Parathyroid adenoma (tissue), 2 donors: ENCODE measurements at regions not wholly inside any gene's neighbourhood (a gene's known extent, or its start where the extent isn't known, plus 50 kb on each side); places are given as distances from the start of the nearest gene placed in this dataset.

Experiments used
- H2AFZ ChIP-seq: fragments of 300-600 bp; sonication (generic); one replicate; pipeline ENCODE4 v1.7.0; 2017; ENCODE audit warnings: antibody characterized with exemption, mild to moderate bottlenecking
- H3K27ac ChIP-seq: fragments of 300-600 bp; sonication (generic); one replicate; pipeline ENCODE4 v1.7.0; 2017
- H3K27me3 ChIP-seq: fragments of 300-600 bp; sonication (generic); one replicate; pipeline ENCODE4 v1.7.0; 2017; ENCODE audit warnings: low read length; ENCODE audit not compliant: control insufficient read depth, insufficient read depth
- H3K36me3 ChIP-seq: fragments of 300-600 bp; sonication (generic); one replicate; pipeline ENCODE4 v1.7.0; 2017; ENCODE audit warnings: low read length; ENCODE audit not compliant: control insufficient read depth, insufficient read depth
- H3K4me1 ChIP-seq: fragments of 300-600 bp; sonication (generic); one replicate; pipeline ENCODE4 v1.7.0; 2017; ENCODE audit warnings: control low read depth
- H3K4me2 ChIP-seq: fragments of 300-600 bp; sonication (generic); one replicate; pipeline ENCODE4 v1.7.0; 2017; ENCODE audit warnings: low read length
- H3K4me3 ChIP-seq: fragments of 300-600 bp; sonication (generic); one replicate; pipeline ENCODE4 v1.7.0; 2017; ENCODE audit warnings: low read depth, low read length
- H3K79me2 ChIP-seq: fragments of 300-600 bp; sonication (generic); one replicate; pipeline ENCODE4 v1.7.0; 2017; ENCODE audit warnings: control low read depth
- H3K9ac ChIP-seq: fragments of 300-600 bp; sonication (generic); one replicate; pipeline ENCODE4 v1.7.0; 2017; ENCODE audit warnings: mild to moderate bottlenecking
- H3K9me3 ChIP-seq: fragments of 300-600 bp; sonication (generic); one replicate; pipeline ENCODE4 v1.7.0; 2017; ENCODE audit warnings: low read length; ENCODE audit not compliant: control insufficient read depth
- CTCF ChIP-seq: fragments of 300-600 bp; sonication (generic); IDR thresholded peaks from one replicate; pipeline ENCODE4 v1.7.0; 2017; ENCODE audit warnings: antibody characterized with exemption, mild to moderate bottlenecking
- donor health status: primary hyperparathyroidism.

DNA sequence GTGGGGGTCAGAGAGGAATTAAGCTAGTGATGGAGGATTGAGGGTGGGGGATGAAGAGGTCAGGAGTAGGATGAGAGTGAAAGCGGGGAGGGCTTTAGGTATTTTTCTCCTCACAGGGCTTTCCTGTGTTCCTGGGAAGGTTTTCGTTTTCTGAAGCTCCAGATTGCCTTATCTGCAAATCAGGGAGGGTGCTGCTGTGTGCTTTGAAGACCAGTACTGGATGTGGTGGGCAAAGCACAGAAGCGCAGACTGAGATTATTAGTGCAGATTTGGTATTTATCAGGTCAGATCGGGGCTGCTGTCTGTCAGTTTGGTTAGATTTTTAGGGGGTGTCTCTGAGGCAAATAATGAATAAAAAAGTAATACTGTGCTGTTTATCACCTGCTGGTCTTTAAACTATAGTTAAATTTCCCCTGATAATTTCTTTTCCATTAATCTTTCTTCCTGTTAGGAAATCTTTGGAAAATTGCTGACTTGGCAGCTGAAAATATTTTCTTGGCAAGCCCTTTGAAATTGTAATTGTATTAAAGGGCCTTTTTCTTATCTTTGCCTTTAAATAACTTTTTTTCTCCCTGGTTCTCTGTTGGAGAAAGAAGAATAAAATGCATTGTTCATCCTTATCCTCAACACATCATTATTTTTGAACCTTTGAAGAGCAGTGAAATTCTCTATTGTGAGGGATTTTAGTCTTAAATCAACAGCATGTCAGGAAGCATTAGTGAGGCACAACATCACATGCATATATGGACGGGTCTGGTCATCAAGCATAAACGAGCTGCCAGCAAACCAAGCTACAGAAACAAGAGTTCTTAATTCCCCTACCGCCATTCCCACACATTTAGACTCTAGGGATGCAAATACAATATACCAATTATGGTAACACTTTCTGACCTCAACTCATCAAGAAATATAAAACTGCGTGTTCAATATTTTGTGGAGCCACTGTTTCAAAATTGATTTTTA lies 139.6 kb downstream of the S1PR1 start:
- Histone ChIP-seq H3K79me2 (no peaks in the 10 kb centered on the region), H3K27me3 (no peaks in the 10 kb centered on the region), H3K4me1 (no peaks in the 10 kb centered on the region), H3K9me3 (no peaks in the 10 kb centered on the region), H2AFZ (no peak overlapping the region), H3K36me3 (no peaks in the 10 kb centered on the region), H3K27ac (no peak overlapping the region), H3K9ac (no peak overlapping the region), H3K4me2 (no peak overlapping the region), H3K4me3 (no peak overlapping the region)
- no peak for TF ChIP-seq CTCF

DNA sequence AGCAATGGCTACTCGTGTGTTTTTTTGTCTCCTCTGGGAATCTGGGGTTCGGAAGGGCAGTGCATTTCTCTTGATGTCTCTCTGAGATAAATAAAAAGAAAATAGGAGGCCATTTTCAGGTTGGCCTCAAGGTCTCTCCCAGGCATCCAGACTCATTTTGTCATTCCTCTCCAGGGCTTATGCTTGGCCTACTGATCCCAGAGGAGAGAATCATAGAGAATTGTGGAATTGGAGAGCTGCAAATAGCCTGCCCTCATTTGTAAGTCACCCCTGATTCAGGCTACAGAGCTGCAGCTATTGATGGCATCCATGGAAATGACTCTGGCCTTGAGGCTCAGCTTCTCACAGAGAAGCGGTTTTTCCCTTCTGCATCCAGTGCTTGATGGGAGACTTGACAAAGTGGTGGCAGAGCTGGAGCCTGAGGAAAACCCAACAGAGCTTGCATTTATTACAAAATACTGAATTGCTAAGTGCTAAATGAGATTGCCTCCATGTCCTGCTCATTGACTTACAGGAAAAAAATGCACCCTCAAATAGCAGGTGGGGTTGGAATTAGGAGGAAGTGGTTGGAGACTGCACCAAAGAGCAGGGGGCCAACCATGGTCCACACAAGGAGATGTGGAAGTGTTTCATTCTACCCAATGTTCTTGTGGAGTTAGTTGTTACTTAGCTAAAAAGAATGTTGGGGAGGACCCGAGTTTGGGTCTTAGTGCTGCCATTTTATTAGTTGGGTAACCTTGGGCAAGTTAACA lies 140.4 kb downstream of the S1PR1 start:
- TF ChIP-seq CTCF: no peak
- no peaks in the 10 kb centered on the region for H3K79me2 ChIP-seq
- H3K4me2 ChIP-seq: no peak overlapping the region
- no peaks in the 10 kb centered on the region for H3K9me3 ChIP-seq
- H3K27ac ChIP-seq: no peak overlapping the region
- no peaks in the 10 kb centered on the region for H3K4me1 ChIP-seq
- H3K9ac ChIP-seq: no peak overlapping the region
- no peaks in the 10 kb centered on the region for H3K36me3 ChIP-seq
- no peaks in the 10 kb centered on the region for H3K27me3 ChIP-seq
- no peak overlapping the region for H2AFZ ChIP-seq
- H3K4me3 ChIP-seq: no peak overlapping the region

DNA sequence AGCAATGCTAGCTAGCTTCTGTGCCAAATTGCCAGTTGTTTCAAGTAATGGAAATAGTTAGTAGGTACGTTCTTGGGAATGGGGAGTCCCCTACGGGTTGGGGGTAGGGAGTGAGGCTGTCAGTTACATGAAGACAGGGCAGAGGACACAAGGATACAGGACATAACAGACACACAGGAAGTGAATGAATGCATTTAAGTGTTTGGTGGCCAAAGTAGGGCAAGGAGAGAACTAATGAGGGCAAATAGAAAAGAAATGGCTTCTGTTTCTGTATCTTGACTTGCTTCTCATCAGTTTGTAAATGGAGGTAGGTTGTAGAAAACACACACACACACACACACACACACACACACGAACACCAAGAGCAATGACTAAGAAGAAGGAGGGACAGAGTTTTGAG lies 142.2 kb downstream of the S1PR1 start:
- Histone ChIP-seq H3K27me3 (no peaks in the 10 kb centered on the region), H3K9ac (no peak overlapping the region), H3K79me2 (no peaks in the 10 kb centered on the region), H2AFZ (no peak overlapping the region), H3K27ac (no peak overlapping the region), H3K4me3 (no peak overlapping the region), H3K4me2 (no peak overlapping the region), H3K4me1 (no peaks in the 10 kb centered on the region), H3K9me3 (no peaks in the 10 kb centered on the region), H3K36me3 (no peaks in the 10 kb centered on the region)
- no peak for TF ChIP-seq CTCF

- H3K36me3 ChIP-seq: no peaks in the 10 kb centered on the region
- TF ChIP-seq CTCF: no peak
- no peaks in the 10 kb centered on the region for H3K4me1 ChIP-seq
- no peaks in the 10 kb centered on the region for H3K27me3 ChIP-seq
- no peak overlapping the region for H3K9ac ChIP-seq
- no peak overlapping the region for H2AFZ ChIP-seq
- no peaks in the 10 kb centered on the region for H3K9me3 ChIP-seq
- no peak overlapping the region for H3K4me2 ChIP-seq
- H3K4me3 ChIP-seq: no peak overlapping the region
- no peak overlapping the region for H3K27ac ChIP-seq
- no peaks in the 10 kb centered on the region for H3K79me2 ChIP-seq
These were observed 143.1 kb downstream of the S1PR1 start for GRCh38 chr1:101379950-101380349.
